ENCODE measurements at regions not wholly inside any gene's neighbourhood (a gene's known extent, or its start where the extent isn't known, plus 50 kb on each side); places are given as distances from the start of the nearest gene placed in this dataset.

- Histone ChIP-seq H3K4me3 (no peak overlapping the region), H3K4me1 (ENCODE audit: control insufficient read depth in 1 of 2, low read depth in 2 of 2) (no peaks in the 10 kb centered on the region), H3K36me3 (no peaks in the 10 kb centered on the region), H3K9me3 (peaks cover 5% of the 10 kb centered on the region), H3K27ac (no peak overlapping the region), H3K27me3 (replicated peaks; ENCODE audit: insufficient read depth) (no peaks in the 10 kb centered on the region)
- ATAC-seq (ENCODE audit: insufficient number of reproducible peaks, low FRiP score, low read depth) (no peak), DNase-seq (ENCODE audit: low spot score) (no peak)
- TF ChIP-seq CTCF (IDR thresholded peaks at IDR 0.05), result no peak
These were observed 240.5 kb upstream of the CHAC2 start for GRCh38 chr2:53527056-53527455.

- ATAC-seq (ENCODE audit: insufficient number of reproducible peaks, low FRiP score, low read depth) (no peak), DNase-seq (ENCODE audit: low spot score) (no peak)
- peak overlapping the region; percentile 27 to 30 for H3K27ac ChIP-seq
- H3K4me3 ChIP-seq, result no peak overlapping the region
- H3K27me3 ChIP-seq (replicated peaks; ENCODE audit: insufficient read depth), result no peaks in the 10 kb centered on the region
- H3K36me3 ChIP-seq, result no peaks in the 10 kb centered on the region
- H3K9me3 ChIP-seq, result no peaks in the 10 kb centered on the region
- TF ChIP-seq CTCF (IDR thresholded peaks at IDR 0.05), result no peak
- H3K4me1 ChIP-seq (ENCODE audit: control insufficient read depth in 1 of 2, low read depth in 2 of 2), result peaks cover 7 to 20% of the 10 kb centered on the region in 2 donors
These were observed 247.4 kb upstream of the CHAC2 start for GRCh38 chr2:53519918-53520841.

DNA sequence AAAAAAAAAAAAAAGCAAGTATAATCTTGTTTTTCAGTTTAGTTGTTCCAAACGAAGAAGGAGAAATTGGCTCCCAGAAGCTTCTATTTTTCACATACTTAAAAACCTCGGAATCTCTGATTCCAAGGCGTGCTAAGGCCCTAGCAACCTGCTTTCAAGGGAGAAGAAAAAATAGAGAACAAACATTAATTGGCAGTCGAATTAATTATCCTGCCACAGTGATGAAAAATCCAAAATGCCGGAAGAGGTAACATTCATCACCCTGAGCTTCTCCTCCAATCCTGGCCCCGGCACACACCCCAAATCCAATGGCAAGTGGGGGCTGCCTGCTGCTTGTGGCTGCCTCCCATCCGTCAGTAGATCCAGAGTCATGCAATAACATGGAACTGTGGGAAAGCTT lies 250.2 kb upstream of the CHAC2 start:
- Histone ChIP-seq H3K4me3 (no peak overlapping the region), H3K36me3 (no peaks in the 10 kb centered on the region), H3K27me3 (replicated peaks; ENCODE audit: insufficient read depth) (no peaks in the 10 kb centered on the region), H3K9me3 (no peaks in the 10 kb centered on the region), H3K27ac (no peak overlapping the region), H3K4me1 (ENCODE audit: control insufficient read depth in 1 of 2, low read depth in 2 of 2) (peaks cover 7 to 20% of the 10 kb centered on the region in 2 donors)
- no peak for TF ChIP-seq CTCF (IDR thresholded peaks at IDR 0.05)
- ATAC-seq (ENCODE audit: insufficient number of reproducible peaks, low FRiP score, low read depth), result no peak
- no peak for DNase-seq (ENCODE audit: low spot score)

- peaks cover 7 to 26% of the 10 kb centered on the region in 2 donors for H3K4me1 ChIP-seq (ENCODE audit: control insufficient read depth in 1 of 2, low read depth in 2 of 2)
- no peak overlapping the region for H3K27ac ChIP-seq
- DNase-seq (ENCODE audit: low spot score) (no peak), ATAC-seq (ENCODE audit: insufficient number of reproducible peaks, low FRiP score, low read depth) (no peak)
- no peaks in the 10 kb centered on the region for H3K27me3 ChIP-seq (replicated peaks; ENCODE audit: insufficient read depth)
- H3K36me3 ChIP-seq, result no peaks in the 10 kb centered on the region
- TF ChIP-seq CTCF (IDR thresholded peaks at IDR 0.05), result no peak
- no peak overlapping the region for H3K4me3 ChIP-seq
- no peaks in the 10 kb centered on the region for H3K9me3 ChIP-seq
These were observed 251.0 kb upstream of the CHAC2 start for GRCh38 chr2:53516650-53517049.

DNA sequence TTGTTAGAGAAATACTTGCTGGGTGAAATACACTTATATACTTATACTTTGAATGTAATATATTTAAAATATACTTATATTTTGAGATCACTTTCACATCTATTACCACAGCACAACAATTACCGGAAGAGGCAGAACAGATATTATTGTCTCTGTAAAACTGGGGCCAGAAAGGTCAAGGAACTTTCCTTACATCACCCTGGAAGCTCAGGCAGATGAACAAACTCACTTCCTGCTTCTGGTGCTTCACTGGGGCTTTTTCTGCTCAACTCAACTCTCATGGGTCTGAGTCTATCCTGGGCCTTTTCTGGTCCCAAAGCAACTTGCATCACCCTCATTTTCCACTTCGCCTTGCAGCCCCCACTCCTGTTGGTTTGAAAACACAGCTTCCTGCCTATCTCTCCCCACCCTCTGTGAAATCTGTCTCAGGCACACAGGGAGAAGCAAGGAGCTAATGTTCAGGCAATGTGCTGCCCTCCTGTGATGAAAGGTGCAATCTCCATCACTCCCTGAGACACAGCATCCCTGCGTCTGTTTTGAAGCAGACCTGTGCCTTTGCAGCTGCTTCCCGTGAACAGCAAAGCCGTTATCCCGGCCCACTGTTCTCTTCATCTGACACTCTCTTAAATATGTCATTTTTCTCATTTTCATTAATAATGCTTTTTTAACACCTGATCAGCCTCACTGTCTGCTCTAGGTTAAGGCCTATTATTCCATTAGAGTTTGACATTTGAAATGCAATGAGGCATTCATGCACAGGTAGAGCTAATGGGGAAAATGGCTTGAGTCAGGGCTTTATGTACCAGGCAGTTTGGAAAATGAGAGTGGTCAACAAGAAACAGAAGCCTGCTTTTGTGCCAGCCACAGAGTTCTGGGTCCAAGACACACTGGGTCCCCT lies 251.9 kb upstream of the CHAC2 start:
- peaks cover 7 to 23% of the 10 kb centered on the region in 2 donors for H3K4me1 ChIP-seq (ENCODE audit: control insufficient read depth in 1 of 2, low read depth in 2 of 2)
- no peaks in the 10 kb centered on the region for H3K36me3 ChIP-seq
- no peak for ATAC-seq (ENCODE audit: insufficient number of reproducible peaks, low FRiP score, low read depth)
- DNase-seq (ENCODE audit: low spot score), result no peak
- H3K4me3 ChIP-seq, result no peak overlapping the region
- no peak overlapping the region for H3K27ac ChIP-seq
- no peaks in the 10 kb centered on the region for H3K9me3 ChIP-seq
- TF ChIP-seq CTCF (IDR thresholded peaks at IDR 0.05), result no peak
- no peaks in the 10 kb centered on the region for H3K27me3 ChIP-seq (replicated peaks; ENCODE audit: insufficient read depth)

All from thoracic aorta (tissue), 2 donors.